ENCODE measurements at regions not wholly inside any gene's neighbourhood (a gene's known extent, or its start where the extent isn't known, plus 50 kb on each side); places are given as distances from the start of the nearest gene placed in this dataset.

DNA sequence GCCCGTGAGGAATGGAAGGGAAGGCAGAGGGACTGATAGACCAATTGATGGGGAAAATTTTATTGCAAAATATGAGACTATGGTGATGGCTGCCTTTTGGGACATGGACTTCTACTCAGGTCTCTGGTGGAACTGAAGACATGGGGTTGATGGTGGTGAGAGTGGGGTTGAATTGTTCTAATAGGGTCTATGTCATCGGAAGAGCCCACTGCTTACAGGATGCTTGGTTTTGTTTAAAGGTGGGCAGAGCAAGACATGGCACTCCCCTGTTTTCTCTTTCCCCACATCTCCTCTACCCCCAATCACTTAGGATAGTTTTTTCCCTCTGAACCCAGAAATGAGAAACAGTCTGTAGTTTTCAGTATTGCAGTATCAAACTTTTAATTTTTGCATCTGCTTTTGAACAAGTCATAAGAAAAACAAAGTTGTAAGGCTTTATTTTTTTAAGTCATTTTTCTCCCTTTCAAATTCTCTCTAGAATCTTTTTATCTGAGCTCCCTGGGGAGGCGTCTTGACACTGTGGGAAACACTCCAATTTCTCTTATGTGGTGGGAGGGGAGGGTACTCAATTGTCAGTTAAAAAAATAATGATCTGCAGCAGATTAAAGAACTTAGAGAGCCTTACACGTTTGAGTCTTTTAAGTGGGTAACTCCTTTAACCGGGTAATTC, 276.2 kb upstream of the TBC1D5 start:
- DNase-seq, result no peak
- Histone ChIP-seq H3K9me2 (no peaks in the 10 kb centered on the region), H3K27ac (ENCODE audit: low read depth in 2 of 2, low read length in 1 of 2) (no peak overlapping the region), H3K4me3 (ENCODE audit: low read depth in 2 of 2, low read length in 1 of 2) (no peak overlapping the region), H3K27me3 (ENCODE audit: insufficient read depth) (no peaks in the 10 kb centered on the region), H3K4me1 (ENCODE audit: control insufficient read depth in 1 of 2, insufficient read depth in 2 of 2, low read depth in 1 of 2, low read length in 1 of 2) (no peaks in the 10 kb centered on the region), H4K20me1 (ENCODE audit: insufficient read depth) (no peaks in the 10 kb centered on the region), H3K9me3 (no peaks in the 10 kb centered on the region), H3K36me3 (replicated peaks in 1 of 2; ENCODE audit: control insufficient read depth in 1 of 2, insufficient read depth in 2 of 2, low read length in 1 of 2) (no peaks in the 10 kb centered on the region), H2AFZ (ENCODE audit: low read depth) (no peak overlapping the region), H3F3A (replicated peaks; ENCODE audit: insufficient read depth) (no peaks in the 10 kb centered on the region), H3K4me2 (no peak overlapping the region), H3K79me2 (ENCODE audit: insufficient read depth) (no peaks in the 10 kb centered on the region), H3K9ac (no peak overlapping the region)
- no peak for TF ChIP-seq ZBTB33 (IDR thresholded peaks at IDR 0.05; ENCODE audit: borderline replicate concordance, low read depth)
- no peak for TF ChIP-seq TAF1 (IDR thresholded peaks at IDR 0.05; ENCODE audit: borderline replicate concordance, low read depth, low read length)
- no peak for TF ChIP-seq POLR2AphosphoS5 (IDR thresholded peaks at IDR 0.05; ENCODE audit: low read depth, low read length)
- TF ChIP-seq TEAD4 (IDR thresholded peaks at IDR 0.05; ENCODE audit: borderline replicate concordance, insufficient read depth), result no peak
- no peak for TF ChIP-seq TCF12 (IDR thresholded peaks at IDR 0.05)
- no peak for TF ChIP-seq YY1 (IDR thresholded peaks at IDR 0.05; ENCODE audit: low read depth)
- no peak for TF ChIP-seq FOXJ3 (CRISPR knock-in tag; IDR thresholded peaks at IDR 0.05)
- TF ChIP-seq, protein P1, sequence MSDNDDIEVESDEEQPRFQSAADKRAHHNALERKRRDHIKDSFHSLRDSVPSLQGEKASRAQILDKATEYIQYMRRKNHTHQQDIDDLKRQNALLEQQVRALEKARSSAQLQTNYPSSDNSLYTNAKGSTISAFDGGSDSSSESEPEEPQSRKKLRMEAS (IDR thresholded peaks at IDR 0.05; ENCODE audit: low read depth), result no peak
- TF ChIP-seq USF1 (IDR thresholded peaks at IDR 0.05; ENCODE audit: borderline replicate concordance, low read depth), result no peak
- TF ChIP-seq, protein P2, sequence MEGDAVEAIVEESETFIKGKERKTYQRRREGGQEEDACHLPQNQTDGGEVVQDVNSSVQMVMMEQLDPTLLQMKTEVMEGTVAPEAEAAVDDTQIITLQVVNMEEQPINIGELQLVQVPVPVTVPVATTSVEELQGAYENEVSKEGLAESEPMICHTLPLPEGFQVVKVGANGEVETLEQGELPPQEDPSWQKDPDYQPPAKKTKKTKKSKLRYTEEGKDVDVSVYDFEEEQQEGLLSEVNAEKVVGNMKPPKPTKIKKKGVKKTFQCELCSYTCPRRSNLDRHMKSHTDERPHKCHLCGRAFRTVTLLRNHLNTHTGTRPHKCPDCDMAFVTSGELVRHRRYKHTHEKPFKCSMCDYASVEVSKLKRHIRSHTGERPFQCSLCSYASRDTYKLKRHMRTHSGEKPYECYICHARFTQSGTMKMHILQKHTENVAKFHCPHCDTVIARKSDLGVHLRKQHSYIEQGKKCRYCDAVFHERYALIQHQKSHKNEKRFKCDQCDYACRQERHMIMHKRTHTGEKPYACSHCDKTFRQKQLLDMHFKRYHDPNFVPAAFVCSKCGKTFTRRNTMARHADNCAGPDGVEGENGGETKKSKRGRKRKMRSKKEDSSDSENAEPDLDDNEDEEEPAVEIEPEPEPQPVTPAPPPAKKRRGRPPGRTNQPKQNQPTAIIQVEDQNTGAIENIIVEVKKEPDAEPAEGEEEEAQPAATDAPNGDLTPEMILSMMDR (IDR thresholded peaks at IDR 0.05), result no peak
- TF ChIP-seq RAD21 (IDR thresholded peaks at IDR 0.05; ENCODE audit: low read length), result no peak
- TF ChIP-seq RCOR1 (IDR thresholded peaks at IDR 0.05; ENCODE audit: low read length), result no peak
- no peak for TF ChIP-seq GABPA (IDR thresholded peaks at IDR 0.05; ENCODE audit: low read depth)
- no peak for TF ChIP-seq RFX5 (IDR thresholded peaks at IDR 0.05; ENCODE audit: low read length)
- TF ChIP-seq GATA2 (CRISPR knock-in tag; IDR thresholded peaks at IDR 0.05), result no peak
- no peak for TF ChIP-seq MEF2A (IDR thresholded peaks at IDR 0.05; ENCODE audit: borderline replicate concordance, low read depth)
- no peak for TF ChIP-seq NFIC (IDR thresholded peaks at IDR 0.05; ENCODE audit: borderline replicate concordance)
- TF ChIP-seq MXI1 (IDR thresholded peaks at IDR 0.05; ENCODE audit: low read depth, low read length), result no peak
- no peak for TF ChIP-seq SIN3A (IDR thresholded peaks at IDR 0.05; ENCODE audit: borderline replicate concordance, low read depth, low read length)
- WGBS (ENCODE audit: low lambda C conversion rate), result 57% methylated on average over 5 of the region's 5 CpGs
- CTCF ChIA-PET, result no interaction called here
- POLR2A ChIA-PET, result no interaction called here

All from SK-N-SH (cell line).